Caco-2 (cell line): ENCODE measurements at regions not wholly inside any gene's neighbourhood (a gene's known extent, or its start where the extent isn't known, plus 50 kb on each side); places are given as distances from the start of the nearest gene placed in this dataset.

Experiments
- BruUV-seq: library from RNA; stranded (reverse); fragments of 400-500 nt; replicated peaks from 2 replicates; lab custom pipeline; 2021; lab: Mats Ljungman, UMichigan
- CTCF ChIA-PET: fragments of 300-600 bp; sonication (Branson Sonifier 250); formaldehyde crosslinking; loops from one replicate; lab custom pipeline; 2022; ENCODE audit warnings: antibody characterized with exemption; lab: Charles Lee
- POLR2A ChIA-PET: fragments of 300-600 bp; sonication (Branson Sonifier 250); formaldehyde crosslinking; loops from one replicate; lab custom pipeline; 2022; ENCODE audit warnings: antibody characterized with exemption; lab: Charles Lee
- DNase-seq, 2 experiments: peaks; one replicate each; pipeline versions ENCODE4 v3.0.0 to v3.0.0-alpha.2; 2020 to 2022
- H3K27me3 ChIP-seq: replicated peaks from 2 replicates; pipeline ENCODE4 v1.6.0; 2011; ENCODE audit warnings: low read length; ENCODE audit not compliant: control insufficient read depth, insufficient read depth
- H3K36me3 ChIP-seq: 2 replicates; pipeline ENCODE4 v1.5.1; 2011; ENCODE audit warnings: low read length; ENCODE audit not compliant: control insufficient read depth, insufficient read depth
- H3K4me1 ChIP-seq: fragments of 250-450 bp; sonication (Bioruptor Pico); 2 replicates; pipeline ENCODE4 v1.5.1; 2020; ENCODE audit warnings: mild to moderate bottlenecking
- H3K4me3 ChIP-seq: 2 replicates; pipeline ENCODE4 v1.5.1; 2011; ENCODE audit warnings: low read depth, mild to moderate bottlenecking, control low read depth, low read length
- H3K9me3 ChIP-seq: fragments of 250-450 bp; sonication (Bioruptor Pico); 2 replicates; pipeline ENCODE4 v1.5.1; 2020; ENCODE audit warnings: mild to moderate bottlenecking, moderate library complexity
- H3K27ac Mint-ChIP-seq: one replicate; pipeline ENCODE4 v1.8.0; 2022; ENCODE audit warnings: mixed read lengths; ENCODE audit not compliant: unreplicated experiment
- H3K27me3 Mint-ChIP-seq: one replicate; pipeline ENCODE4 v1.8.0; 2022; ENCODE audit warnings: mixed read lengths; ENCODE audit not compliant: insufficient read depth, unreplicated experiment
- H3K36me3 Mint-ChIP-seq: one replicate; pipeline ENCODE4 v1.8.0; 2022; ENCODE audit warnings: mild to moderate bottlenecking, mixed read lengths; ENCODE audit not compliant: insufficient read depth, unreplicated experiment
- H3K4me1 Mint-ChIP-seq: one replicate; pipeline ENCODE4 v1.8.0; 2022; ENCODE audit warnings: low read depth, mixed read lengths; ENCODE audit not compliant: unreplicated experiment
- H3K4me3 Mint-ChIP-seq: one replicate; pipeline ENCODE4 v1.8.0; 2022; ENCODE audit warnings: mild to moderate bottlenecking, moderate library complexity, mixed read lengths; ENCODE audit not compliant: unreplicated experiment
- H3K9me3 Mint-ChIP-seq: one replicate; pipeline ENCODE4 v1.8.0; 2022; ENCODE audit warnings: mixed read lengths; ENCODE audit not compliant: unreplicated experiment
- intact Hi-C: fragments of 100-400 bp; cut with micrococcal nuclease; formaldehyde crosslinking; loops from one replicate; pipeline ENCODE4 v1.10.0; 2022; ENCODE audit not compliant: unreplicated experiment
- TF ChIP-seq, protein P1 (sequence below), 2 experiments: fragments of 200-600 bp in 1 of 2; IDR thresholded peaks; 1 replicate in 1 of 2; 2 replicates in 1 of 2; pipeline versions ENCODE4 v1.5.1 to v1.8.0; 2011 to 2022; ENCODE audit warnings: antibody characterized with exemption in 1 of 2, control low read depth in 1 of 2, inconsistent platforms in 1 of 2, low read depth in 1 of 2, low read length in 1 of 2, mild to moderate bottlenecking in 1 of 2, moderate library complexity in 1 of 2; ENCODE audit not compliant: insufficient read depth in 1 of 2, severe bottlenecking in 1 of 2, unreplicated experiment in 1 of 2

DNA sequence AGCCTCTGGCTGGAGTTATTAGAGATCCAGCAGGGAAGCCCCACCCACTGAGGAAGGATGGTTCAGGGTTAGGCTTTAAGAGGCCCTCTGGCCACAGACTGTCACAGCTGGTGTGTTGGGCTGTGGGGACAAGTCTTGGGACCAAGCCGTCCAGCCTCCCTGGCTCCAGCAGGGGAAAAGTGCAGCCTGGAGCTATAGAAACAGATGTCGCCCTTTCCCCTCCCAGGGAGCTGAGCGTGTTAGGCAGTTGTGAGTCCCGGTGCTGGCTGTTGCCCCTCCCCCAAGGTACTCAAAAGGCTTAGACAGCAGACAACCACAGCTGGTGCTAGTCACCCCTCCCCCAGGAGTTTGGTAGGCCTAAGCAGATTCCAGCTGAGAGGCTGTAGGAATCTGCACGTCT is 143.4 kb downstream of the TMEM168 start:
- BruUV-seq = no TSS peak
- no peaks in the 10 kb centered on the region for H3K27me3 Mint-ChIP-seq
- Histone ChIP-seq H3K36me3 (no peaks in the 10 kb centered on the region), H3K27me3 (no peaks in the 10 kb centered on the region), H3K9me3 (peaks cover 19% of the 10 kb centered on the region; the same call in 1 of the 2 replicates), H3K4me3 (no peak overlapping the region), H3K4me1 (no peaks in the 10 kb centered on the region)
- peak in 1 of 2 experiments; percentile 53 for DNase-seq
- H3K9me3 Mint-ChIP-seq = peaks cover 69% of the 10 kb centered on the region
- H3K4me1 Mint-ChIP-seq = peaks cover 11% of the 10 kb centered on the region
- H3K4me3 Mint-ChIP-seq = no peak overlapping the region
- TF ChIP-seq, protein P1, sequence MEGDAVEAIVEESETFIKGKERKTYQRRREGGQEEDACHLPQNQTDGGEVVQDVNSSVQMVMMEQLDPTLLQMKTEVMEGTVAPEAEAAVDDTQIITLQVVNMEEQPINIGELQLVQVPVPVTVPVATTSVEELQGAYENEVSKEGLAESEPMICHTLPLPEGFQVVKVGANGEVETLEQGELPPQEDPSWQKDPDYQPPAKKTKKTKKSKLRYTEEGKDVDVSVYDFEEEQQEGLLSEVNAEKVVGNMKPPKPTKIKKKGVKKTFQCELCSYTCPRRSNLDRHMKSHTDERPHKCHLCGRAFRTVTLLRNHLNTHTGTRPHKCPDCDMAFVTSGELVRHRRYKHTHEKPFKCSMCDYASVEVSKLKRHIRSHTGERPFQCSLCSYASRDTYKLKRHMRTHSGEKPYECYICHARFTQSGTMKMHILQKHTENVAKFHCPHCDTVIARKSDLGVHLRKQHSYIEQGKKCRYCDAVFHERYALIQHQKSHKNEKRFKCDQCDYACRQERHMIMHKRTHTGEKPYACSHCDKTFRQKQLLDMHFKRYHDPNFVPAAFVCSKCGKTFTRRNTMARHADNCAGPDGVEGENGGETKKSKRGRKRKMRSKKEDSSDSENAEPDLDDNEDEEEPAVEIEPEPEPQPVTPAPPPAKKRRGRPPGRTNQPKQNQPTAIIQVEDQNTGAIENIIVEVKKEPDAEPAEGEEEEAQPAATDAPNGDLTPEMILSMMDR (IDR thresholded peaks at IDR 0.05; ENCODE audit: insufficient read depth in 1 of 2, low read depth in 1 of 2, low read length in 1 of 2, severe bottlenecking in 1 of 2, unreplicated experiment in 1 of 2) = no peak
- CTCF ChIA-PET = no interaction called here
- no peak overlapping the region for H3K27ac Mint-ChIP-seq
- no peaks in the 10 kb centered on the region for H3K36me3 Mint-ChIP-seq
- POLR2A ChIA-PET = no interaction called here
- intact Hi-C loops = no loop called here

GRCh38 chr7:112648781-112649180 is 141.4 kb downstream of the TMEM168 start:
- DNase-seq = no peak
- TF ChIP-seq, protein P1 (IDR thresholded peaks at IDR 0.05; ENCODE audit: insufficient read depth in 1 of 2, low read depth in 1 of 2, low read length in 1 of 2, severe bottlenecking in 1 of 2, unreplicated experiment in 1 of 2) = no peak
- Histone ChIP-seq H3K4me1 (no peaks in the 10 kb centered on the region), H3K4me3 (no peak overlapping the region), H3K27me3 (no peaks in the 10 kb centered on the region), H3K36me3 (no peaks in the 10 kb centered on the region), H3K9me3 (peaks cover 9% of the 10 kb centered on the region; the same call in 1 of the 2 replicates)
- Mint-ChIP-seq H3K4me3 (no peak overlapping the region), H3K36me3 (no peaks in the 10 kb centered on the region), H3K4me1 (peaks cover 11% of the 10 kb centered on the region), H3K27me3 (no peaks in the 10 kb centered on the region), H3K27ac (no peak overlapping the region), H3K9me3 (peaks cover 53% of the 10 kb centered on the region)
- POLR2A ChIA-PET = no interaction called here
- CTCF ChIA-PET = no interaction called here
- no TSS peak for BruUV-seq
- intact Hi-C loops = no loop called here

GRCh38 chr7:112649560-112649959 is 140.6 kb downstream of the TMEM168 start:
- Mint-ChIP-seq H3K4me3 (no peak overlapping the region), H3K36me3 (no peaks in the 10 kb centered on the region), H3K27me3 (no peaks in the 10 kb centered on the region), H3K27ac (no peak overlapping the region), H3K4me1 (peaks cover 11% of the 10 kb centered on the region), H3K9me3 (peaks cover 46% of the 10 kb centered on the region)
- no peaks in the 10 kb centered on the region for H3K27me3 ChIP-seq
- intact Hi-C loops = no loop called here
- no peak overlapping the region for H3K4me3 ChIP-seq
- DNase-seq = no peak
- ChIA-PET CTCF (no interaction called here), POLR2A (no interaction called here)
- BruUV-seq = no TSS peak
- peaks cover 9% of the 10 kb centered on the region; the same call in 1 of the 2 replicates for H3K9me3 ChIP-seq
- H3K36me3 ChIP-seq = no peaks in the 10 kb centered on the region
- H3K4me1 ChIP-seq = no peaks in the 10 kb centered on the region
- TF ChIP-seq, protein P1 (IDR thresholded peaks at IDR 0.05; ENCODE audit: insufficient read depth in 1 of 2, low read depth in 1 of 2, low read length in 1 of 2, severe bottlenecking in 1 of 2, unreplicated experiment in 1 of 2) = no peak
